H4 (cell line): ENCODE measurements at regions not wholly inside any gene's neighbourhood (a gene's known extent, or its start where the extent isn't known, plus 50 kb on each side); places are given as distances from the start of the nearest gene placed in this dataset.

Experiments used
- DNase-seq: peaks from one replicate; pipeline ENCODE4 v3.0.0-alpha.2; 2015; ENCODE audit warnings: low spot score

GRCh38 chr5:153101235-153102180 is 389.0 kb upstream of the GRIA1 start:
- no peak for DNase-seq

GRCh38 chr5:153116916-153117315 is 373.6 kb upstream of the GRIA1 start:
- DNase-seq, result no peak

DNA sequence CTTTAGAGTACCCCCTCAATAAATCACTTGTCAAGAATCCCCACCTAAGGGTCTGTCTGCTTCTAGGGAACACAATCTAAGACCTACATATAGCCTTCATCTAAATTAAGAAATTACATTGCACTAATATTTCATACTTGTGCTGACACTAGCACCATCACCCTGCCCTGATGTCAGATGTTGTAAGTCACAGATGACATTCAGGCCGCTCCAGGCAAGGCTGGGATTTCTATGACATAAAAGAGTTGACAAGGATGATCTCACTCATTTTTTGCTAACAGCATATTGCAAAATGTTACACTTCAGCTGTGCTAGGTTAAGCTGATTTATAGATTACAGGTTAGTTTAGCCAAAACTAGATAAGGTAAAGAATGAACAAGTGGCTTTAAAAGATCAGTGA is 372.5 kb upstream of the GRIA1 start:
- no peak for DNase-seq

DNA sequence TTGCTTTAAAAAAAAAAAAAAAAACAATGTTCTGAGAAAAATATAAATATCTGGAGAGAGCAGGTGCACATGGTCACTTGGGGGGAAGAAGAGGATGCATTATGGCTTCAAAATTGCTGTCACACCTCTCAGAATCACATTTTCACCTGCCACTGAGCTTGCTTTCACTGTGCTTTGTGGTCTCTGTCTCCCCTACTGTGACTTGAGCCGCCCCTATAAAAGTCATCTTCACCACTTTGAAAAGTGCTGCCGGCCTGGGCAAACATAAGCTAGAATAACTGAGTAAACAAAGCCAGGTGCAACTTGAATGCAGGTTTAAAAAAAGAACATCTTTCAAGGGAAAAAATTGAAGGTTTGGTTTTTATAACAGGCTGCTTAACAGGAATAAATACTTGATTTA is 368.1 kb upstream of the GRIA1 start:
- no peak for DNase-seq

DNA sequence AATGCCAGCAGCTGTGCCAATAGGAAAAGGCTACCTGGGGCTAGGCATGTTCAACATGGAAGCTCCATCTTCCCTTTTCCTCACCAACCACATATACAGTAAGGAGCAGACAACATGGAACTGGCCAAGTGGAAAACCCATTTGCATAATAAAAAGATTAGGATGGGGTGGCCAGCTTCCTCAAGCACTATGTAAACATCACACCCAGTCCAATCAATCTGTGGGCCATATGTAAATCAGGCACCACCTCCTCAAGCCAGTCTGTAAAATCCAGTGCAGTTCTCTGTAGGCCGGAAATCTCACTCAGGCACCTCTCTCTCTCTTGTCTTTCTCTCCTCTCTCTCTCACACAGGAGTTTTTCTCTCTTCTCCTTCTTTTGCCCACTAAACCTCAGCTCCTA is 360.2 kb upstream of the GRIA1 start:
- DNase-seq, result no peak

DNA sequence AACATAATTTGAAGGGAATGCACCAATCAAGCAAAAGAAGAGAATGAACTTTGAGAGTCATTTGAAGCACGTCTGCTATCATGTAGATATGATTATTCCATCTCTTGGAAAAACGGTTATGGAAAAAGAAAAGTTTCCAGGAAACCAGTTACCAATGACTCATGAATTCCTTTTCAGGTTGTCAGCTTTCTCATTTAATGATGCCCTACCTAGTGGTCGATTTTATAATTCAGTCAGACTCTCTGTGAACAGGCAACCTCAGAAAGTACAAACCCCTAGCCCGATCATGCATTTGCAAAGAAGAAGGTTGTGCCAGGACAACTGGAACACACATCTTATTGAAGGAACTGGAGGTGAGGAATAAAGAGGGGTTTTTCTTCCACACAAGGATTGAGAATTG is 355.1 kb upstream of the GRIA1 start:
- no peak for DNase-seq

DNA sequence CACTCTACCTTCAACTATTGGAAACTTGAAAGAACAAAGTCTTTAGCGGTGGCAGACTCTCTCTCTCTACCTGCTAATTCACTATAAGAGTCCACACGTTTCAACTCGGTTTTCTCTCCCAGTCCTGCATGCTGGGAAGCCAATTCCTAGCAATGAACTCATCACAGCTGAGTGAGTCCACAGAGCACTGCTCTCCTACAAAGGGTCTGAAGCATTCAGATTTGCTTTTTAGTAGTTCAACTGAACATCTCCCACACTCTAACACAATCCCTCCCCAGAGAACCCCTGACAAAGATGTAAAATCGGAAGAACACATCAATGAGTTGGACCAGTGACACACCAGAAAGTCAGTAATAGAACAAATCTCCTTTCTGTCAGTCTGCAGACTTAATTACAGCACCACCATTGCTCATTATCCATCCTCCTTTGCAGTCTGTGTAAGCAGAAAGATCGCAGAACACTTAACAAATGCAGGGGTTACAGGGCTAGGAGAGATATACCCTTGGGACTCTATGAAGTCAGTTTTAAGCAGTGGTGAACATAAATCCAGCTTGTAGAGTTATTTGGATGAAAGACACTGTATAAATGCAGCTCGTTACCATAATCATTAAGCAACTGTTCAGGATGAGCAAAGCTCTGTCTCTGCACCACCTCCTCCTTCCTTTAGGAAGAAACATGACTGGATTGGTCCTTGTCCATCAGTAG is 353.4 kb upstream of the GRIA1 start:
- no peak for DNase-seq

- no peak for DNase-seq
These were observed 342.4 kb upstream of the GRIA1 start for GRCh38 chr5:153147891-153148623.

DNA sequence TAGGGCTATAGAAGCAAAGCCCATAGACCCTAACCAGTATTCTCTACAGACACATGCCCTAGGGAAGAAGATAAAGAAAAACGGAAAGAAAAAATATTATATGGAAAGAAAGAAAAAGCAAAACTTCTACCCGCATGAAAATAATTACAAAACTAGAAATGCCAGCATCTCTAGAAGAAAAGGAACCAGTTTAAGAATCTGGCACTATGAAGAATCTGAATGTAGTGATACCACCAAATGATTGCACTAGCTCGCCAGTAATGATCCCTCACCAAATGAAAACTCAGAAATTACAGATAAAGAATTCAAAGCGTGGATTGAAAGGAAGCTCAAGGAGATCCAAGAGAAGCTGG is 341.9 kb upstream of the GRIA1 start:
- DNase-seq, result no peak

DNA sequence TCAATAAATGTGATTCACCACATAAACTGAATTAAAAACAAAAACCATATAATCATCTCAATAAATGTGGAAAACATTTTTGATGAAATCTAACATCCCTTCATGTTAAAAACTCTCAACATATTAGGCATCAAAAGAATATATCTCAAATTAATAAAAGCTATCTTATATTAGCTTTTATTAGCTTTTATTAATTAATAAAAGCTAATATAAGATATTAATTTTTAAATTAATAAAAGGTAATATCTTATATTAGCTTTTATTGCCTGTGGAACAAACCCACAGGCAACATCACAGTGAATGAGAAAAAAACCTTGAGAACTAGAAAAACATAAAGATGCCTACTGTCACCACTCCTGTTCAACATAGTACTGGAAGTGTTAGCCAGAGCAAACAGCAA is 338.9 kb upstream of the GRIA1 start:
- no peak for DNase-seq

- DNase-seq, result no peak
These were observed 337.4 kb upstream of the GRIA1 start for GRCh38 chr5:153153086-153153485.

DNA sequence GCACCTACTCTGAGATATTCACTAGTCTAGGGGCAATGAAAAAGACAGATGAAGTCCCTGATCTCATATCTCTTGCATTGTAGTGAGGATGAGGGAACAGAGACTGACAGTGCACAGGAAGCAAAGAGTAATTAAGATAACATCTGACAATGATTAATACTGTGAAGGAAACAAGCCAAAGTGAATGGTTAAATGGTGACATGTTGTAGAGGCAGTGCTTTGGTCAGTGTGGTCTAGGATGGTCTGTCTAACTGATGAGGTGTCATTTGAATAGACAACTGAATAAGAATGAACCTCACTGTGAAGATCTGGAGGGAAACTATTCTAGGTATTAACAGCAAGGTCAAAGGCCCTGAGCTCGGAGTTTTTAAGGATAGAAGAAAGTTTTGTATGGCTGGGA is 333.3 kb upstream of the GRIA1 start:
- no peak for DNase-seq

DNA sequence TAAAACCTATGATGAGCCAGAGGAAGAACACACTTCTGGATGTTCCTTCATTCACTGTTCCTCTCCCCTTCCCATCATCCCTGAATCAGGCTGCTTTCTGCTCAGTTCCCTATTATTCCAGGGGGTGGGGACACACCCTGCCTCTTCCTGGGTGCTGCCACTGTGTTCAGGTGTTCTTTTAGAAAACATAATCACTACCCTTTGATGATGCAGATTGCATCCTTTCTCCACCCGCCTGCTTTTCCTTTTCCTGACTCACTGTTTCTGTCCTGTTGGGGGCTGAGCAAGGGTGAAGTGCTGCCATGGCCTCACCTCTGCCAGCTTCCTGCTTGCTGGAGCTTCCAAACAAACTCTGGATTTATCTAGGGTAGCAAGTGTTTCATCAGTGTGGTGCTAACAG is 331.9 kb upstream of the GRIA1 start:
- no peak for DNase-seq

DNA sequence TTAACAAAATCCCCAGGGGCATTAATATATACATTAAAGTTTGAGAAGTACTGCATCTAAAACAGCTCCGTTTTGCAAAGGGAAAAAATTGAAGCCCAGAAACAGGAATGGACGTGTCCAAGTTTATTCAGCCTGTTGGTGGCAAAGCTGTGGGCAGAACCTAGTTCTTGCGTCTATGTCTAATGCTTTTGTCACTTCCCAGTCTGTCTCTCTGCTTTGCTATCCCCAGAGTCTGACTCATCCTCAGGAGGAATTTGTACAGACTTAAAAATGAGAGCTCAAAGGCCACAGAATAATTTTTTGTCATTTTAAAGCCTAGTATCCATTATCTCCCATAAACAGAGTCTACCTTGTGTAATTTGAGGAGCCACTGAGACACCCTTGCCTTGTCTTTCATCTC is 330.9 kb upstream of the GRIA1 start:
- DNase-seq, result no peak

- no peak for DNase-seq
These were observed 322.2 kb upstream of the GRIA1 start for GRCh38 chr5:153168241-153168640.

DNA sequence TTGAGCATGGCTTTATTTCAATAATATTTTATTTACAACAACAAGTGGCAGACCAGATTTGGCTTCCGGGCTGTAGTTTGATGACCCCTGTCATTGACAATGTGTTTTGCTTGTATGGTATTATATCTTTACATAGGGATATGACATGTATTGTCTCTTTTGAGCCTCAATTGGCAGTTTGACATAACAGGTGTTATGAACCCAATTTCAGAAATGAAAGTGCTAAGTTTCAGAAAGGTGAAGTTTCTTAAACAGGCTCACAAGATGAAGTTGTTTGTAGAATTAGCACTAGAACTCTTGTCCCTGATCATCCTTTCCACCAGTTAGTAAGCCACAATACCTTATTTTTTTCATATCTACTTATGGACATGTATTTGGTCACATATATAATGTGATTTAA is 303.0 kb upstream of the GRIA1 start:
- no peak for DNase-seq

- no peak for DNase-seq
These were observed 284.1 kb upstream of the GRIA1 start for GRCh38 chr5:153206361-153206760.

GRCh38 chr5:153209016-153209415 is 281.5 kb upstream of the GRIA1 start:
- no peak for DNase-seq

DNA sequence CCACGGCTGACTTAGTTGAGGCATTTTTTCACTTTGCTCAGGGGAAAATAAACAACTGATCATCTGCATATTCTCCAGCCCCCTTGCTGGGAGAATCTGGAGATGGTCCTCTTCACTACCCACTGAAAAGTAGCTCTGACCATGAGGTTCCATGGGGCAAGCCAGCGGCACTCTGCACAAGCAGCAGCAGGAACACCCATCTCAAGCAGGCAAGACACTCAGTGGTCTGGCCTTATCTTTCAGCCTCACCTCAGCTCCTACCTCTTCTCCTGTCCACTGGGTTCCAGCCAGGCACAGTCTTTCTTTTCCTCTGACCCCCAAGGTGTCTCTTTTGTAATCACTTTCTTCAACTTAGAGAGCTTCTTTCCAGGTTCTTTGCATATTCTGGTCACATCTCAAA is 280.8 kb upstream of the GRIA1 start:
- DNase-seq, result no peak

- DNase-seq, result no peak
These were observed 279.4 kb upstream of the GRIA1 start for GRCh38 chr5:153211076-153211475.

DNA sequence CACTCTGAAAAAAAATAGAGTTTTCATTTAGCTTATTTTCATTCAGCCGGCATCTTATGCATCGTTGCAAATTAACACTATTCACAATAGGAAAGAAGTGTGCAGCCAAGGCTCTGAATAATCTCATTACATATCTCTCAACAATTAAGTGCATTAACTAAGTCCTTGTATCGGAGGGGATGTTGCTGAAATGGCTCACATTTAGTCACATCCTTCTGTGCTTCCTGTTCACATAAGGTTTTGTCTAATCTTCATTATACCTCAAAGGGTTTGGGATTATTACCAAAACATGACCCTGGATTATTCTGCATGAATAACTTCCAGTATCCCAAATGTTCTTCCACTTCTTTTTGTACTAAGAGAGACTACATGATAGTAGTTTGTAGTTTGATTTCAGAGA is 278.0 kb upstream of the GRIA1 start:
- no peak for DNase-seq

DNA sequence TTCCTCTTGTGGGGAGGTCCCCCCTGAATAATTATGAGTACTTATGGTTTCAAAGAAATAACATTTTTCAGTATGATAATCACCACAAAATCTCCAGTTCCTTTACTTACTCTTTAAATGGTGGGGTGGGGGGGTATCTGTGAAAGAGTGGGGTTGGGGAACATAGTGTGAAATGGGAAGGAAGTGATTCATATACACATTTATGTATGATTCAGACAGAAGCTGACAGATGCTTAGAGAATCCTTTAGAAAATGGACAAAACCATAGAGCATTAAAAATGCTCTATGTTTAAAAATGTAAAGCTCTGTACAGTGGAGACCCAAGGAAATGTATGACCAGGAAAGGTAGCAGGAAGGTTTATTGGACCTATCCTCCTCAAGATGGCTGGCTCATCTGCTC is 267.5 kb upstream of the GRIA1 start:
- no peak for DNase-seq

GRCh38 chr5:153223376-153223775 is 267.1 kb upstream of the GRIA1 start:
- no peak for DNase-seq
